Astrocyte of the cerebellum (primary cell): ENCODE measurements at regions not wholly inside any gene's neighbourhood (a gene's known extent, or its start where the extent isn't known, plus 50 kb on each side); places are given as distances from the start of the nearest gene placed in this dataset.
"Not testable (repeated sequence)": the region's sequence is repeated elsewhere in the genome, so short reads cannot be mapped to it uniquely, and the experiment has no call there.

Experiments
- DNase-seq: peaks from one replicate; pipeline ENCODE4 v3.0.0-alpha.2; 2011; ENCODE audit warnings: low read depth
- H3K4me3 ChIP-seq: 2 replicates; pipeline ENCODE4 v1.5.1; 2011; ENCODE audit warnings: mild to moderate bottlenecking, low read depth, low read length, moderate library complexity
- in situ Hi-C: cut with HindIII; loops from 2 replicates; pipeline ENCODE4 v1.10.0; 2017; ENCODE audit warnings: low sequenced_read_pairs
- TF ChIP-seq, protein P1 (sequence below): IDR thresholded peaks from 2 replicates; pipeline ENCODE4 v1.5.1; 2012; ENCODE audit warnings: low read length, low read depth, moderate library complexity, mild to moderate bottlenecking; ENCODE audit errors: missing control alignments

DNA sequence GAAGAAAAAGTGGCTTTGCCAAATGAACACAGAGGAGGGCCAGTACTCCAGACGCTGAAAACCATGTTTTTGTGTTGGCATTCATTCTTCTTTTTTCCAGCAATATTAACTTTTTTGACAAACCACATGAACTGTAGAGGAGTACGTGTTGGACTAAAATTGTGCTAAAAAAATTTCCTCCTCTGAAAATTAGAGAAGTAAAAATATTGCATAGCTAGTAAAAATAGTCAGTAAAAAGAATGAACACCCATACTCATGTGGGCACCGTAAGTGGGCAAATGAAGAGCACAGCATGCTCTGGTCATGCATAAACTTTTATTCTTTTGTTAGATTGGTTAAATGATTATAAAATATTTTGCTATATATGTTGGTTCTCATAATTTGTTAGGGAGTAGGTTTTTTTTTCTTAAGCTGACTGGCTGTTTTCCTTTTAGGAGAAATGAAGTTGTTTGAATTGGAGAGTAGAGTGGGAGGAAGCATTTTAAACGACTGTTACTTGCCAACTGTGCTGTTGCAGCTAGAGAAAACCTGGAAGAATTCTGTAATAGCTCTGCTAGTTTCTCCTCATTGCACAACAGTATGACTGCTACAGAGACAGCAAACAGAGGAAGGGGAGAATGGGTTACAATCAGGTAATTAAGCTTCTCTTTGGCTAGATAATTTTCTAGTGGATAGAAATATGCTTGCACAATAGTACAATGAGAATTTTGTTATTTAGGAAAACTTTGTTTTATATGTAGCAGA, 222.4 kb downstream of the KCTD12 start:
- no peak for DNase-seq
- TF ChIP-seq, protein P1, sequence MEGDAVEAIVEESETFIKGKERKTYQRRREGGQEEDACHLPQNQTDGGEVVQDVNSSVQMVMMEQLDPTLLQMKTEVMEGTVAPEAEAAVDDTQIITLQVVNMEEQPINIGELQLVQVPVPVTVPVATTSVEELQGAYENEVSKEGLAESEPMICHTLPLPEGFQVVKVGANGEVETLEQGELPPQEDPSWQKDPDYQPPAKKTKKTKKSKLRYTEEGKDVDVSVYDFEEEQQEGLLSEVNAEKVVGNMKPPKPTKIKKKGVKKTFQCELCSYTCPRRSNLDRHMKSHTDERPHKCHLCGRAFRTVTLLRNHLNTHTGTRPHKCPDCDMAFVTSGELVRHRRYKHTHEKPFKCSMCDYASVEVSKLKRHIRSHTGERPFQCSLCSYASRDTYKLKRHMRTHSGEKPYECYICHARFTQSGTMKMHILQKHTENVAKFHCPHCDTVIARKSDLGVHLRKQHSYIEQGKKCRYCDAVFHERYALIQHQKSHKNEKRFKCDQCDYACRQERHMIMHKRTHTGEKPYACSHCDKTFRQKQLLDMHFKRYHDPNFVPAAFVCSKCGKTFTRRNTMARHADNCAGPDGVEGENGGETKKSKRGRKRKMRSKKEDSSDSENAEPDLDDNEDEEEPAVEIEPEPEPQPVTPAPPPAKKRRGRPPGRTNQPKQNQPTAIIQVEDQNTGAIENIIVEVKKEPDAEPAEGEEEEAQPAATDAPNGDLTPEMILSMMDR = no peak
- H3K4me3 ChIP-seq = no peak overlapping the region
- in situ Hi-C loops = no loop called here

DNA sequence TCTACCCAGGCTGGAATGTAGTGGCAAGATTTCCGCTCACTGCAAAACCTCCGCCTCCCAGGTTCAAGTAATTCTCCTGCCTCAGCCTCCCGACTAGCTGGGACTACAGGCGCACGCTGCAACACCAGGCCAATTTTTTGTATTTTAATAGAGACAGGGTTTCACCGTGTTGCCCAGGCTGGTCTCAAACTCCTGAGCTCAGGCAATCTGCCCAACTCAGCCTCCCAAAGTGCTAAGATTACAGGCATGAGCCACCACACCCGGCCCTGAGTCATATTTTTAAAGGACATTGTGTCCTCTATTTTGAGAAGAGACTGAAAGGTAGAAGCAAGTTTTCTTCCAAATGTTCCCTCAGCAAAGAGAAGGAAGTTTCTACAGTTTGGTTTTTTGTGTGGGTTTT, 227.1 kb downstream of the KCTD12 start:
- in situ Hi-C loops, H3K4me3 ChIP-seq, DNase-seq: not testable (repeated sequence)

DNA sequence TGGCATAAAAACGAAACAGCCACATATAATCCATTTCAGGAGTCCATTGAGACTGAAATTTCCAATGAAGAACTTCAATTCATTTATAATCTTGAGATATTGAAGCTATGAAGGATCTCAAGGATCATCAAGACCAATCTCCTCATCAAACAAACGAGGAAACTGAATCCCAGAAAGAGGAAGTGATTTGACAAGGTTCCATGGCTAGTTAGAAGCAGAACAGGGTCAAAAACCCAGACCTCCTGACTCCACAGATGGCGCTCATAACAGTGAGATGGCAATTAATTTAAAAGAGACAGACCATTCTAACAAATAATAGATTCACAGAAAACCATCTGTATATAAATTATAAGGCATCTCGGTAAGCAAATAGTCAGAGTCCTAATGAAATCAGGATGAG, 229.7 kb downstream of the KCTD12 start:
- H3K4me3 ChIP-seq = no peak overlapping the region
- in situ Hi-C loops = no loop called here
- DNase-seq = no peak
- TF ChIP-seq, protein P1 = no peak

DNA sequence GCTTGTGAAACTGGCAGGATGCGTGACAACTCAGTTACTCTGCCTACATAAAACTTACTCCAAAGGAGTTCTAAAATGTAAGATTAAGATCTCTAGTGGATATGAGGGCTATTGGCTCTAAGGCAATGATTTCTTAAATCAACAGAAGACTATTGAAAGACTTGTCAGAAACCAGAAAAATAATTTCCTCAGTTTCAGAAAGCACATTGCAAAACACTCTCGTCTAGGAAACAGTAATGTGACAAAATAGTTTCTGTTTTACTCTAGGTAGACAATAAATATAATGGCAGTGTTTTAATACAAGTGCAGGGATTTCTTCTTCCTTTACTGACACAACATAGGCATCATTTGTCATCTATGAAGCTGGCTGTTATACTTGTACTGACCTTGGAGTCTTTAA, 230.1 kb downstream of the KCTD12 start:
- DNase-seq = no peak
- in situ Hi-C loops = no loop called here
- H3K4me3 ChIP-seq = no peak overlapping the region
- TF ChIP-seq, protein P1 = no peak

DNA sequence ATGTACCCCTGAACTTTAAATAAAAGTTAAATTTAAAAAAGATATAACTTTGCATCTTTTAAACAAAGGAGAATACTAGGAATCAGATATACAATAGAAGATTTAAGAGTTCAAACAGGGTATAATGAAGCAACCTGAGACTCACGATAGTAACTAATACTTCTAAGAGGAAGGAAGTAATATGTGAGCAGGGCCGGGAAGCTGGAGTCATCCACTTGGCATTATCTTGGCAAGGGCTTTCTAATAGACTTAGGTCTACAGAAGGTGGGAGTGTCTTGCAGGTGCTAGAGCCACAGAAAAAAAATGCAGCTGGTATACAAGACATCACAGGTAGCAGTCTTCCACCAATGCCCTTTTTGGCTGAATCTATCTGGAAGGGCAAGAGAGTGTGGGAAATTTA, 231.9 kb downstream of the KCTD12 start:
- in situ Hi-C loops = no loop called here
- no peak overlapping the region for H3K4me3 ChIP-seq
- DNase-seq = no peak
- TF ChIP-seq, protein P1 = no peak

DNA sequence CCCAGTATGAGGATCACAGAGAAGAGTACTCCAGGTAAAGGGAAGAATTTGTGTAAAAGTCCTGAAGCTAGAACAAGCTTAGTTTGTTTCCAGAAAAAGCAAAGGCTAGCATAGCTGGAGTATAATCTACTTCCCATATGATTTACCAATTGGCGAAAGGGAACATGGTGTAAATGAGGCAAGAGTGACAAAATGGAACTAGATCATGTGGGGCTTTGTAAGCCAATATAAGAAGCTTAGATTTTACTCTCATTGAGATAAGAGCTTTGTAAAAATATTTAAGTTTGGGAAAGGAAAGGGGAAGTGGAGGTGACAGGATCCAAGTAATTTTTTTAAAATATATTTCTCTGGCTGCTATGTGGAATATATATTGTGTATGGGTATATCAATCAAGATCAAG, 234.9 kb downstream of the KCTD12 start:
- in situ Hi-C loops = no loop called here
- TF ChIP-seq, protein P1 = no peak
- H3K4me3 ChIP-seq = no peak overlapping the region
- no peak for DNase-seq

DNA sequence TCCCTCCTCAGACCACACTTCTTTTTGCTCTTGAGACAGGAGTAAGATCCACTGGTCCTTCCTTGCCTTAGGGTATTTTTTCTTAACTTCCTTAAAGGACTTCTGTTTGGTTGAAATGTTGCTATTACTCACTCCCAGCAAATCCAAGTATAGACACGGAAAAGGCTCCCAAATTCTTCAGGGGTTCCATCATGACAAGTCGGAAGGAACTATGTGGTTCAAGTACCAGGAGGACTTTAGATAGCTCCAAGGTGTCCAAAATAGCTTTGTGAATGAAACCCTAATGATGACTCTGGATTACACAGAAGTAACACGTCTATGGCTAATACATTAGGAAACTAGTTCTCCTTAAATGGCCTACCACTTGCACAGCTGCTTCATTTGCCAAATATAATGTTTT, 238.7 kb downstream of the KCTD12 start:
- H3K4me3 ChIP-seq = no peak overlapping the region
- TF ChIP-seq, protein P1 = no peak
- DNase-seq = no peak
- in situ Hi-C loops = no loop called here
